IMR-90 (cell line): ENCODE measurements at regions not wholly inside any gene's neighbourhood (a gene's known extent, or its start where the extent isn't known, plus 50 kb on each side); places are given as distances from the start of the nearest gene placed in this dataset.

ENCODE experiments used
- ATAC-seq: fragments of 200-7000 bp; cut with Tn5 transposase; 2 replicates; pipeline ENCODE4 v1.9.1; 2020; ENCODE audit warnings: low read depth, mild to moderate bottlenecking, moderate library complexity
- BruUV-seq: library from RNA; stranded (reverse); fragments of 400-500 nt; replicated peaks from 2 replicates; lab custom pipeline; 2021; lab: Mats Ljungman, UMichigan
- CTCF ChIA-PET: fragments of 300-600 bp; formaldehyde crosslinking; extraction: SDS; loops from one replicate; lab custom pipeline; 2021; ENCODE audit warnings: antibody characterized with exemption; lab: Yijun Ruan, JAX
- POLR2A ChIA-PET: fragments of 300-600 bp; sonication (Branson Sonifier 250); formaldehyde crosslinking; loops from one replicate; lab custom pipeline; 2022; ENCODE audit warnings: antibody characterized with exemption; ENCODE audit not compliant: unreplicated experiment; lab: Charles Lee
- DNase-seq: peaks from one replicate; pipeline ENCODE4 v3.0.0; 2013
- H2AFZ ChIP-seq: replicated peaks from 2 replicates; pipeline ENCODE3; 2013; ENCODE audit warnings: low read length, mild to moderate bottlenecking; ENCODE audit not compliant: poor library complexity
- H2AK5ac ChIP-seq: 2 replicates; pipeline ENCODE4 v1.6.1; 2013; ENCODE audit warnings: low read depth, low read length, inconsistent platforms
- H2AK9ac ChIP-seq: replicated peaks from 2 replicates; pipeline ENCODE3; 2013; ENCODE audit warnings: mild to moderate bottlenecking, low read depth, low read length, moderate library complexity; ENCODE audit not compliant: poor library complexity
- H2BK120ac ChIP-seq: 2 replicates; pipeline ENCODE4 v1.6.1; 2013; ENCODE audit warnings: low read depth, low read length, inconsistent platforms
- H2BK15ac ChIP-seq: 3 replicates; pipeline ENCODE4 v1.6.1; 2013; ENCODE audit warnings: low read depth, low read length, inconsistent platforms
- H2BK20ac ChIP-seq: 2 replicates; pipeline ENCODE4 v1.6.1; 2013; ENCODE audit warnings: low read depth, mild to moderate bottlenecking, inconsistent platforms, low read length, moderate library complexity
- H2BK5ac ChIP-seq: 2 replicates; pipeline ENCODE4 v1.6.1; 2013; ENCODE audit warnings: mild to moderate bottlenecking, low read depth, low read length, inconsistent platforms; ENCODE audit not compliant: poor library complexity, severe bottlenecking
- H3K14ac ChIP-seq: replicated peaks from 2 replicates; pipeline ENCODE4 v1.6.1; 2013; ENCODE audit warnings: low read depth, low read length, inconsistent platforms
- H3K18ac ChIP-seq: 2 replicates; pipeline ENCODE4 v1.6.1; 2013; ENCODE audit warnings: low read depth, low read length, control low read depth
- H3K23ac ChIP-seq: 2 replicates; pipeline ENCODE4 v1.6.1; 2013; ENCODE audit warnings: low read depth, low read length, inconsistent platforms
- H3K27ac ChIP-seq: 2 replicates; pipeline ENCODE4 v1.5.1; 2013; ENCODE audit warnings: mild to moderate bottlenecking, control low read depth, low read length; ENCODE audit not compliant: insufficient read depth
- H3K27me3 ChIP-seq: 2 replicates; pipeline ENCODE4 v1.6.1; 2013; ENCODE audit warnings: low read length; ENCODE audit not compliant: control insufficient read depth, insufficient read depth
- H3K36me3 ChIP-seq: 2 replicates; pipeline ENCODE4 v1.6.1; 2013; ENCODE audit warnings: low read length, mixed read lengths; ENCODE audit not compliant: control insufficient read depth, insufficient read depth
- H3K4ac ChIP-seq: 2 replicates; pipeline ENCODE4 v1.6.1; 2013; ENCODE audit warnings: low read depth, low read length, inconsistent platforms
- H3K4me1 ChIP-seq: 2 replicates; pipeline ENCODE4 v1.6.1; 2013; ENCODE audit warnings: low read length, mixed read lengths; ENCODE audit not compliant: control insufficient read depth, insufficient read depth
- H3K4me2 ChIP-seq: 2 replicates; pipeline ENCODE4 v1.6.1; 2013; ENCODE audit warnings: low read depth, mild to moderate bottlenecking, control low read depth, low read length, moderate library complexity
- H3K4me3 ChIP-seq: 2 replicates; pipeline ENCODE4 v1.5.1; 2013; ENCODE audit warnings: low read depth, mild to moderate bottlenecking, control low read depth, low read length, moderate library complexity; ENCODE audit not compliant: insufficient read depth
- H3K56ac ChIP-seq: 2 replicates; pipeline ENCODE4 v1.6.1; 2013; ENCODE audit warnings: low read length, inconsistent platforms; ENCODE audit not compliant: insufficient read depth; ENCODE audit errors: extremely low read depth
- H3K79me1 ChIP-seq, 2 experiments: 2 replicates each; pipeline ENCODE4 v1.6.1; 2013; ENCODE audit warnings: low read length in 2 of 2, inconsistent platforms in 1 of 2, low read depth in 1 of 2
- H3K9ac ChIP-seq: 2 replicates; pipeline ENCODE4 v1.6.1; 2013; ENCODE audit warnings: low read depth, low read length, control low read depth
- H3K9me1 ChIP-seq: 2 replicates; pipeline ENCODE4 v1.6.1; 2013; ENCODE audit warnings: low read length, inconsistent platforms; ENCODE audit not compliant: insufficient read depth
- H3K9me3 ChIP-seq: 2 replicates; pipeline ENCODE4 v1.6.1; 2013; ENCODE audit warnings: low read length; ENCODE audit not compliant: control insufficient read depth, insufficient read depth
- H4K20me1 ChIP-seq: 2 replicates; pipeline ENCODE4 v1.6.1; 2013; ENCODE audit warnings: low read length, inconsistent platforms; ENCODE audit not compliant: insufficient read depth
- H4K5ac ChIP-seq: 2 replicates; pipeline ENCODE4 v1.6.1; 2013; ENCODE audit warnings: mild to moderate bottlenecking, low read depth, low read length, control low read depth
- H4K8ac ChIP-seq, 2 experiments: 2 replicates each; pipeline ENCODE4 v1.6.1; 2013; ENCODE audit warnings: low read depth in 2 of 2, low read length in 2 of 2, control low read depth in 1 of 2, inconsistent platforms in 1 of 2
- H4K91ac ChIP-seq: 2 replicates; pipeline ENCODE4 v1.6.1; 2013; ENCODE audit warnings: low read depth, low read length, inconsistent platforms; ENCODE audit not compliant: insufficient read depth
- CTCF ChIP-seq: conservative IDR thresholded peaks from 2 replicates; pipeline ENCODE4 v1.5.1; 2012; ENCODE audit warnings: mild to moderate bottlenecking, low read depth, low read length, improper control_type of control experiment
- MAZ ChIP-seq: IDR thresholded peaks from 2 replicates; pipeline ENCODE4 v1.6.1; 2012; ENCODE audit warnings: low read depth, mild to moderate bottlenecking, low read length, improper control_type of control experiment, moderate library complexity, borderline replicate concordance
- POLR2A ChIP-seq: IDR thresholded peaks from 2 replicates; pipeline ENCODE4 v1.6.1; 2012; ENCODE audit warnings: mild to moderate bottlenecking, low read depth, low read length
- RCOR1 ChIP-seq: IDR thresholded peaks from 2 replicates; pipeline ENCODE4 v1.6.1; 2012; ENCODE audit warnings: mild to moderate bottlenecking, low read length, improper control_type of control experiment; ENCODE audit not compliant: insufficient replicate concordance
- WGBS, 2 experiments: methylation state at CpG; one replicate each; pipeline versions ENCODE4 v1.1.5 to v1.1.7; 2013; ENCODE audit warnings: missing lambda C conversion rate in 2 of 2; ENCODE audit not compliant: insufficient read length in 1 of 2; ENCODE audit errors: extremely low coverage in 2 of 2; 5-methylcytosine and 5-hydroxymethylcytosine counted together
- dilution Hi-C: fragments of 300-500 bp; cut with HindIII; formaldehyde crosslinking; loops from one replicate; pipeline ENCODE4 v1.14.3; 2018; ENCODE audit warnings: low sequenced_read_pairs; ENCODE audit not compliant: unreplicated experiment
- in situ Hi-C: fragments of 300-500 bp; cut with MboI; formaldehyde crosslinking; loops from 3 replicates; pipeline ENCODE4 v1.14.3; 2019; ENCODE audit warnings: low sequenced_read_pairs, inconsistent platforms, mixed read lengths
- intact Hi-C: fragments of 100-400 bp; cut with micrococcal nuclease; formaldehyde crosslinking; loops from 2 replicates; pipeline ENCODE4 v1.10.0; 2022

DNA sequence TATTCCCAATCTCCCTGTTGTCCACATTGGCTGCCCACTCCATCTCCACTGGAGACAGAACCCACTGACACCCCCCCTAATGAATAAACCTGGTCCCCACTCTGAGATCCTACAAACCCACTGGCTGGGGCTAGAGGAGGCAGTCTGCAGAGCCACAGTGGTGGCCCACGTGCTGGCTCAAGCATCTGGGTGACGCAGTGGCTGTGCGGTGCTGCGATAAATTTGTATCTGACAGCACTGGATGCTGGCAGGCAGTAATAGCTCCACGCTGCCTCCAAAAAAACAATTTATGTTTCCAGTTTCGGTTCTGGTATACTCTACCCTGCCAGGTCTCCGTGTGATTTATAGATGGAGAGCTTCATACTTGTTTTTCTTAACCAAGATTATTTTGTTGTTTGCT lies 87.1 kb upstream of the SYNDIG1 start:
- Histone ChIP-seq H2AK5ac (no peak overlapping the region), H3K23ac (no peak overlapping the region), H3K9me3 (no peaks in the 10 kb centered on the region), H3K4me1 (no peaks in the 10 kb centered on the region), H2BK15ac (no peak overlapping the region), H3K18ac (no peak overlapping the region), H3K56ac (no peak overlapping the region), H3K4me2 (no peak overlapping the region), H3K4ac (no peak overlapping the region), H4K8ac (no peak overlapping the region), H2BK120ac (no peak overlapping the region), H3K27ac (no peak overlapping the region), H3K14ac (no peak overlapping the region), H3K27me3 (no peaks in the 10 kb centered on the region), H2BK20ac (no peak overlapping the region), H3K4me3 (no peak overlapping the region), H3K9me1 (no peaks in the 10 kb centered on the region), H2AK9ac (no peak overlapping the region), H4K91ac (no peak overlapping the region), H3K36me3 (no peaks in the 10 kb centered on the region), H4K5ac (no peak overlapping the region), H3K79me1 (no peaks in the 10 kb centered on the region), H2AFZ (no peak overlapping the region), H3K9ac (no peak overlapping the region), H4K20me1 (no peaks in the 10 kb centered on the region), H2BK5ac (no peak overlapping the region)
- POLR2A ChIA-PET, result no interaction called here
- 0% methylated on average over 1 of the region's 7 CpGs; no CpG with 5 or more reads in 1 of the 2 experiments for WGBS, 2 experiments
- in situ Hi-C loops (no loop called here), intact Hi-C loops (no loop called here), dilution Hi-C loops (no loop called here)
- CTCF ChIA-PET, result no interaction called here
- no peak for TF ChIP-seq MAZ
- TF ChIP-seq CTCF, result no peak
- TF ChIP-seq RCOR1, result no peak
- TF ChIP-seq POLR2A, result no peak
- ATAC-seq (no peak), DNase-seq (no peak)
- no TSS peak for BruUV-seq
